ENCODE measurements at regions not wholly inside any gene's neighbourhood (a gene's known extent, or its start where the extent isn't known, plus 50 kb on each side); places are given as distances from the start of the nearest gene placed in this dataset.

DNA sequence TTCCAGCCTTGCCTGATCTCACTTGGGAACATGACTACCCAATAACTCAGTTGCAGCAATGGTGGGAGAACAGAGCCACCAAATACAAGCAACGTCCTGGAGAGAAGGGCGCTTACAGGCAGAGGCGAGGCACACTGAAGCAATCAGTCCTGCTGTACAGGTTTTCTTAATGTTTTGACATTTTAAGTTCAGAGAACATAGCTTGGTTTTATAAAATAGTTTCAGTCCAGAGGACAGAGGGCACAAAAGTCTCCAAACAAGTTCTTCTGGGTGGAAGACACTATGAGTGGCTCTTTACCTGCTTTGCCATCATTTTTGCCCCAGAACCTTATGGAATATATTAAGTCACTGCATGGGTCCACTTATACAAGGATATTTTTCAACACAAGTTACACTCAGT, 103.4 kb upstream of the KCNG1 start:
- WGBS (ENCODE audit: insufficient coverage), result 91% methylated on average over 3 of the region's 3 CpGs
- ChIA-PET CTCF (interaction anchor here (1.1 kb wide), 1 partner anchor 138 kb away, joined by 7 read pairs; no protein-coding TSS in a partner anchor), POLR2A (no interaction called here)
- Histone ChIP-seq H3K9me3 (ENCODE audit: control extremely low read depth in 1 of 3, control insufficient read depth in 2 of 3, insufficient read depth in 1 of 3, low read length in 2 of 3) (no peaks in the 10 kb centered on the region), H3K27ac (ENCODE audit: low read length in 2 of 2) (no peak overlapping the region), H3K79me2 (ENCODE audit: control insufficient read depth, insufficient read depth, low read length) (no peaks in the 10 kb centered on the region), H3K36me3 (replicated peaks in 1 of 2; ENCODE audit: control extremely low read depth in 1 of 2, control insufficient read depth in 1 of 2, extremely low read depth in 1 of 2, insufficient read depth in 2 of 2, low read length in 1 of 2) (no peaks in the 10 kb centered on the region), H3K9ac (ENCODE audit: low read length) (no peak overlapping the region), H3K4me2 (replicated peaks; ENCODE audit: low read depth, low read length, poor library complexity, severe bottlenecking) (no peak overlapping the region), H4K20me1 (ENCODE audit: control insufficient read depth, insufficient read depth, low read length, poor library complexity, severe bottlenecking) (no peaks in the 10 kb centered on the region), H2AFZ (ENCODE audit: insufficient read depth, low read depth, low read length, poor library complexity, severe bottlenecking) (no peak overlapping the region), H3K4me3 (ENCODE audit: control extremely low read depth in 1 of 5, extremely low read depth in 1 of 5, insufficient read depth in 1 of 5, low read depth in 2 of 5, low read length in 4 of 5) (no peak overlapping the region), H3K4me1 (ENCODE audit: control insufficient read depth in 2 of 2, insufficient read depth in 2 of 2, low read length in 2 of 2) (peaks cover 53 to 60% of the 10 kb centered on the region in 2 donors), H3K27me3 (replicated peaks in 1 of 4; ENCODE audit: control extremely low read depth in 1 of 4, control insufficient read depth in 3 of 4, insufficient read depth in 4 of 4, low read length in 3 of 4) (peaks cover 0 to 12% (median 1%) of the 10 kb centered on the region in 4 experiments)
- intact Hi-C loops (cut with micrococcal nuclease), result no loop called here
- H3K4me3 Mint-ChIP-seq, result no peak overlapping the region
- H3K27ac Mint-ChIP-seq, result no peak overlapping the region
- H3K27me3 Mint-ChIP-seq, result peaks cover 25% of the 10 kb centered on the region
- peaks cover 44% of the 10 kb centered on the region for H3K4me1 Mint-ChIP-seq
- H3K9me3 Mint-ChIP-seq (ENCODE audit: insufficient read depth), result no peaks in the 10 kb centered on the region
- DNase-seq (no peak), ATAC-seq (ENCODE audit: low read depth) (no peak)
- TF ChIP-seq, protein P1, sequence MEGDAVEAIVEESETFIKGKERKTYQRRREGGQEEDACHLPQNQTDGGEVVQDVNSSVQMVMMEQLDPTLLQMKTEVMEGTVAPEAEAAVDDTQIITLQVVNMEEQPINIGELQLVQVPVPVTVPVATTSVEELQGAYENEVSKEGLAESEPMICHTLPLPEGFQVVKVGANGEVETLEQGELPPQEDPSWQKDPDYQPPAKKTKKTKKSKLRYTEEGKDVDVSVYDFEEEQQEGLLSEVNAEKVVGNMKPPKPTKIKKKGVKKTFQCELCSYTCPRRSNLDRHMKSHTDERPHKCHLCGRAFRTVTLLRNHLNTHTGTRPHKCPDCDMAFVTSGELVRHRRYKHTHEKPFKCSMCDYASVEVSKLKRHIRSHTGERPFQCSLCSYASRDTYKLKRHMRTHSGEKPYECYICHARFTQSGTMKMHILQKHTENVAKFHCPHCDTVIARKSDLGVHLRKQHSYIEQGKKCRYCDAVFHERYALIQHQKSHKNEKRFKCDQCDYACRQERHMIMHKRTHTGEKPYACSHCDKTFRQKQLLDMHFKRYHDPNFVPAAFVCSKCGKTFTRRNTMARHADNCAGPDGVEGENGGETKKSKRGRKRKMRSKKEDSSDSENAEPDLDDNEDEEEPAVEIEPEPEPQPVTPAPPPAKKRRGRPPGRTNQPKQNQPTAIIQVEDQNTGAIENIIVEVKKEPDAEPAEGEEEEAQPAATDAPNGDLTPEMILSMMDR (IDR thresholded peaks at IDR 0.05), result no peak
- TF ChIP-seq EZH2 (IDR thresholded peaks at IDR 0.05; ENCODE audit: borderline replicate concordance, insufficient read depth, low read depth, low read length, poor library complexity, severe bottlenecking), result no peak

DNA sequence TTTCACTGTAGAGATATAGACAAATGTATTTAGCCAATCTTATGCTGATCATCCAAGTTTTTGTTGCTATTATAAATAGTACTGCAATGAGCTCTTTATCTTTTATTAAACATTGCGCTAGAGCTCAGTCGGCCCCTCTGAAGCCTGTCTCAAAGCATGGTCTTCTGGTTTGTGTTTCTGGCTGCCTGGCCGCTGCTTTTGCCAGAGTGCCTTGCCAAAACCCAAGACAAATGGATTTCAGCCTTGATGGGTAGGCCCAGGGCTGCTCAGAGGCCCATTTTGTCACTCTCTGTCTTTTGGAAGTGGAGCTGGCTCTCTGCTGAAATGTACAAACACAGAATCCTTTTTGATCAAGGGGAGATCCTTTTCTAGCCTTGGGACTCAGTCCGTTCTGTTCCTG, 102.9 kb upstream of the KCNG1 start:
- H3K9ac ChIP-seq (ENCODE audit: low read length), result no peak overlapping the region
- TF ChIP-seq, protein P1 (IDR thresholded peaks at IDR 0.05), result no peak
- no peak for TF ChIP-seq EZH2 (IDR thresholded peaks at IDR 0.05; ENCODE audit: borderline replicate concordance, insufficient read depth, low read depth, low read length, poor library complexity, severe bottlenecking)

More for the DNA sequence above, 102.9 kb upstream of the KCNG1 start:
- peaks cover 27% of the 10 kb centered on the region for H3K27me3 Mint-ChIP-seq
- no peaks in the 10 kb centered on the region for H3K9me3 Mint-ChIP-seq (ENCODE audit: insufficient read depth)
- H3K4me3 ChIP-seq (ENCODE audit: control extremely low read depth in 1 of 5, extremely low read depth in 1 of 5, insufficient read depth in 1 of 5, low read depth in 2 of 5, low read length in 4 of 5), result no peak overlapping the region
- no peak for DNase-seq
- H3K4me2 ChIP-seq (replicated peaks; ENCODE audit: low read depth, low read length, poor library complexity, severe bottlenecking), result no peak overlapping the region
- no peaks in the 10 kb centered on the region for H3K9me3 ChIP-seq (ENCODE audit: control extremely low read depth in 1 of 3, control insufficient read depth in 2 of 3, insufficient read depth in 1 of 3, low read length in 2 of 3)
- ATAC-seq (ENCODE audit: low read depth), result no peak
- H3K4me1 ChIP-seq (ENCODE audit: control insufficient read depth in 2 of 2, insufficient read depth in 2 of 2, low read length in 2 of 2), result peaks cover 51 to 60% of the 10 kb centered on the region in 2 donors
- CTCF ChIA-PET, result interaction anchor here (1.2 kb wide), 1 partner anchor 228 kb away, joined by 3 read pairs; no protein-coding TSS in a partner anchor
- no peaks in the 10 kb centered on the region for H3K79me2 ChIP-seq (ENCODE audit: control insufficient read depth, insufficient read depth, low read length)
- no peak overlapping the region for H3K4me3 Mint-ChIP-seq
- intact Hi-C loops (cut with micrococcal nuclease), result no loop called here
- no peak overlapping the region for H2AFZ ChIP-seq (ENCODE audit: insufficient read depth, low read depth, low read length, poor library complexity, severe bottlenecking)
- peaks cover 0 to 17% (median 1%) of the 10 kb centered on the region in 4 experiments for H3K27me3 ChIP-seq (replicated peaks in 1 of 4; ENCODE audit: control extremely low read depth in 1 of 4, control insufficient read depth in 3 of 4, insufficient read depth in 4 of 4, low read length in 3 of 4)
- peaks cover 45% of the 10 kb centered on the region for H3K4me1 Mint-ChIP-seq
- no peak overlapping the region for H3K27ac Mint-ChIP-seq
- POLR2A ChIA-PET, result no interaction called here
- 92% methylated on average over 4 of the region's 4 CpGs for WGBS (ENCODE audit: insufficient coverage)
- H3K27ac ChIP-seq (ENCODE audit: low read length in 2 of 2), result no peak overlapping the region
- no peaks in the 10 kb centered on the region for H4K20me1 ChIP-seq (ENCODE audit: control insufficient read depth, insufficient read depth, low read length, poor library complexity, severe bottlenecking)
- H3K36me3 ChIP-seq (replicated peaks in 1 of 2; ENCODE audit: control extremely low read depth in 1 of 2, control insufficient read depth in 1 of 2, extremely low read depth in 1 of 2, insufficient read depth in 2 of 2, low read length in 1 of 2), result no peaks in the 10 kb centered on the region
